Natural killer cell (primary cell): ENCODE measurements at regions not wholly inside any gene's neighbourhood (a gene's known extent, or its start where the extent isn't known, plus 50 kb on each side); places are given as distances from the start of the nearest gene placed in this dataset.

ENCODE experiments used
- ATAC-seq, 3 donors: fragments of 150-1000 bp in 2 of 3; fragments of 200-7000 bp in 1 of 3; cut with Tn5 transposase; 1 replicate in 1 of 3; 2 replicates in 2 of 3; pipeline ENCODE4 v1.10.0; 2021; ENCODE audit warnings: mild to moderate bottlenecking in 2 of 3, moderate library complexity in 2 of 3
- DNase-seq, 2 donors: peaks; one replicate each; pipeline versions ENCODE4 v3.0.0 to v3.0.0-alpha.2; 2013 to 2021; ENCODE audit warnings: mixed read lengths in 1 of 2
- H3K27ac ChIP-seq: one replicate; pipeline ENCODE4 v1.5.1; 2013; ENCODE audit warnings: mild to moderate bottlenecking, low read length
- H3K27me3 ChIP-seq: one replicate; pipeline ENCODE4 v1.6.1; 2013; ENCODE audit warnings: low read length; ENCODE audit not compliant: control insufficient read depth, insufficient read depth
- H3K36me3 ChIP-seq: one replicate; pipeline ENCODE4 v1.6.1; 2013; ENCODE audit warnings: low read length; ENCODE audit not compliant: control insufficient read depth, insufficient read depth
- H3K4me1 ChIP-seq: one replicate; pipeline ENCODE4 v1.6.1; 2013; ENCODE audit warnings: low read length; ENCODE audit not compliant: control insufficient read depth, insufficient read depth
- H3K4me3 ChIP-seq: one replicate; pipeline ENCODE4 v1.5.1; 2013; ENCODE audit warnings: low read length
- H3K9me3 ChIP-seq: one replicate; pipeline ENCODE4 v1.6.1; 2013; ENCODE audit warnings: low read length; ENCODE audit not compliant: control insufficient read depth, insufficient read depth
- H3K27ac Mint-ChIP-seq, 2 donors: one replicate each; pipeline ENCODE4 v1.8.0; 2022; ENCODE audit warnings: mild to moderate bottlenecking in 2 of 2, mixed read lengths in 2 of 2, moderate library complexity in 1 of 2
- H3K27me3 Mint-ChIP-seq, 2 donors: one replicate each; pipeline ENCODE4 v1.8.0; 2022; ENCODE audit warnings: low read depth in 2 of 2, mixed read lengths in 2 of 2
- H3K36me3 Mint-ChIP-seq: one replicate; pipeline ENCODE4 v1.8.0; 2022; ENCODE audit warnings: mixed read lengths
- H3K4me1 Mint-ChIP-seq, 2 donors: one replicate each; pipeline ENCODE4 v1.8.0; 2022; ENCODE audit warnings: mixed read lengths in 2 of 2
- H3K4me3 Mint-ChIP-seq: one replicate; pipeline ENCODE4 v1.8.0; 2022; ENCODE audit warnings: mild to moderate bottlenecking, moderate library complexity, mixed read lengths
- H3K9me3 Mint-ChIP-seq, 2 donors: one replicate each; pipeline ENCODE4 v1.8.0; 2022; ENCODE audit warnings: mixed read lengths in 2 of 2
- WGBS: methylation state at CpG from one replicate; pipeline ENCODE4 v1.1.7; 2013; ENCODE audit warnings: missing lambda C conversion rate; ENCODE audit not compliant: insufficient coverage; 5-methylcytosine and 5-hydroxymethylcytosine counted together
- intact Hi-C: fragments of 100-400 bp; cut with micrococcal nuclease; formaldehyde crosslinking; loops from one replicate; pipeline ENCODE4 v1.14.2; 2022
- TF ChIP-seq, protein P1 (sequence below): fragments of 200-600 bp; IDR thresholded peaks from one replicate; pipeline ENCODE4 v1.8.0; 2022; ENCODE audit warnings: antibody characterized with exemption

DNA sequence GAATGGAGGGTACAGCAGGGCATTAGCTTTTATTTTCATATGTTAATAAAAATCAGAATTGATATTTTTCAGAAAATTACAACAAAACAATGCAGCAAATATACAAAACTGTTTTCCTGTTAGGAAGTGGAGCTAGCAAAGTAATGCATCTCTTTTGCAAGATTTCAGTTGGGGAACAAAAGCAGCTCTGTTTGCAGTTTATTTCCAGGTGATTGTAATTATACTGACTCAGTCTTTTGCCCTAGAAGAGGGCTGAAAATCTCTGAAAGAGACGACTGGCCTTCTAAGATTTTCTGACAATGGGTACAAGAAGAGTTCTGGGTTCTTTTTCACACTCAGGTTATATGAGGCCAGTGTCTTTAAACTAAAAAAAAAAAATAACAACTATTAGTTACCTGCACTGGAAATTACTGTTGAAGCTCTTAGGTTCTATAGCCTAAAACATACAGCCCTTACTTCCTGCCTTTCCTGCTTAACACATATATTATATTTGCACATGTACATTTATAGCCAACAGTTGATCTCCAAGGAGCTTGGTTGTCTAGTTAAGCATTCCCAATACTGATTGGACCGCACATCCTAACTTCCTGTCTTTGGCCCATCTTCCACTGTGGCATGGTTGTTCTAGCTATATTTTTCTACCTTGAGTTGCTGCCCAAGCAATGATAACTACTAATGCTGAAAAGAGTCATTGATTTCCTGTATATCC, 199.1 kb upstream of the KRR1 start:
- DNase-seq (no peak), ATAC-seq (no peak)
- intact Hi-C loops, result no loop called here
- Mint-ChIP-seq H3K4me3 (no peak overlapping the region), H3K36me3 (no peaks in the 10 kb centered on the region), H3K4me1 (no peaks in the 10 kb centered on the region), H3K9me3 (no peaks in the 10 kb centered on the region), H3K27me3 (peaks cover 5 to 11% of the 10 kb centered on the region in 2 donors), H3K27ac (no peak overlapping the region)
- no peak overlapping the region for H3K27ac ChIP-seq
- H3K9me3 ChIP-seq, result no peaks in the 10 kb centered on the region
- H3K27me3 ChIP-seq, result no peaks in the 10 kb centered on the region
- WGBS, result 50% methylated on average over 2 of the region's 2 CpGs
- TF ChIP-seq, protein P1, sequence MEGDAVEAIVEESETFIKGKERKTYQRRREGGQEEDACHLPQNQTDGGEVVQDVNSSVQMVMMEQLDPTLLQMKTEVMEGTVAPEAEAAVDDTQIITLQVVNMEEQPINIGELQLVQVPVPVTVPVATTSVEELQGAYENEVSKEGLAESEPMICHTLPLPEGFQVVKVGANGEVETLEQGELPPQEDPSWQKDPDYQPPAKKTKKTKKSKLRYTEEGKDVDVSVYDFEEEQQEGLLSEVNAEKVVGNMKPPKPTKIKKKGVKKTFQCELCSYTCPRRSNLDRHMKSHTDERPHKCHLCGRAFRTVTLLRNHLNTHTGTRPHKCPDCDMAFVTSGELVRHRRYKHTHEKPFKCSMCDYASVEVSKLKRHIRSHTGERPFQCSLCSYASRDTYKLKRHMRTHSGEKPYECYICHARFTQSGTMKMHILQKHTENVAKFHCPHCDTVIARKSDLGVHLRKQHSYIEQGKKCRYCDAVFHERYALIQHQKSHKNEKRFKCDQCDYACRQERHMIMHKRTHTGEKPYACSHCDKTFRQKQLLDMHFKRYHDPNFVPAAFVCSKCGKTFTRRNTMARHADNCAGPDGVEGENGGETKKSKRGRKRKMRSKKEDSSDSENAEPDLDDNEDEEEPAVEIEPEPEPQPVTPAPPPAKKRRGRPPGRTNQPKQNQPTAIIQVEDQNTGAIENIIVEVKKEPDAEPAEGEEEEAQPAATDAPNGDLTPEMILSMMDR, result no peak
- no peaks in the 10 kb centered on the region for H3K36me3 ChIP-seq
- H3K4me1 ChIP-seq, result no peaks in the 10 kb centered on the region
- no peak overlapping the region for H3K4me3 ChIP-seq

DNA sequence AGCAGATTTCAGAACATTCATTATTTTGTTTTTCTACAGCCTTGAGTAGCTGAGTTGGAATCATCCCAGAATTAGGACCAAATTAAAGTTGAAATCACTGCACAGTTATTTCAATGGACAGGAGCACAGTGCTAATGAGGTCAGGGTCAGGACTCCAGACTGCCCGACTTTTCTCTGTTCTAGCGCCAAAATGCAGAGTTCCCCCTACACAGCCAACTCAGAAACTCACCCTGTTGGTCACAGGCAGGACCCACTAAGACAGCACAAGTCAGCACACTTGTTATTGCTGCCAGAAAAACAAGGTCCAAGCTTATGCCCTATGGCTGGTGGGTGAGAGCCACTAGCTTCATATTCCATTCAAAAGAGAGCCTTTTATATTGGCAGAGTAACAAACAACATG, 198.1 kb upstream of the KRR1 start:
- H3K27ac Mint-ChIP-seq, result no peak overlapping the region
- H3K27ac ChIP-seq, result no peak overlapping the region
- H3K36me3 ChIP-seq, result no peaks in the 10 kb centered on the region
- H3K4me1 Mint-ChIP-seq, result no peaks in the 10 kb centered on the region
- TF ChIP-seq, protein P1, result no peak
- H3K36me3 Mint-ChIP-seq, result no peaks in the 10 kb centered on the region
- intact Hi-C loops, result no loop called here
- WGBS, result 100% methylated on average over 2 of the region's 2 CpGs
- no peaks in the 10 kb centered on the region for H3K9me3 ChIP-seq
- H3K4me3 Mint-ChIP-seq, result no peak overlapping the region
- ATAC-seq, result no peak
- no peaks in the 10 kb centered on the region for H3K9me3 Mint-ChIP-seq
- no peaks in the 10 kb centered on the region for H3K4me1 ChIP-seq
- DNase-seq, result no peak
- no peaks in the 10 kb centered on the region for H3K27me3 ChIP-seq
- no peak overlapping the region for H3K4me3 ChIP-seq
- peaks cover 3 to 11% of the 10 kb centered on the region in 2 donors for H3K27me3 Mint-ChIP-seq

DNA sequence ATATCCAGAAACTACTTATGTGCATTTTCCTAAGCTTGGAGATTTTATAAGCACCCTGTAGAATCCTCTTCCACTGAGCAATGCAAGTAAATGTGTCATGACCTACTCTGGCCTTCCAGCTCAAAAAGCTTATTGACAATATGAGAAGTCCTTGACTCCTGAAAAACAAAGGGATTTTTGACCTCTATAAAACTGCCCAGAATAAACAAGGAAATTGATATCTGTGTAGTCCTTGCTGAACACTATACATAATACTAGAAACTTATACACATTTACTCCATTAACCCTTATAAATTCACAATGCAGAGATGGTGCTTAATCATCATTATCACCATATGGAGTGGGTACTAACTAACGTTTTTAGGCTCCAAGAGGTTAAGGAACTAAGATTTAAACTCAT, 197.4 kb upstream of the KRR1 start:
- Histone ChIP-seq H3K9me3 (no peaks in the 10 kb centered on the region), H3K27me3 (no peaks in the 10 kb centered on the region), H3K36me3 (no peaks in the 10 kb centered on the region), H3K4me3 (no peak overlapping the region), H3K27ac (no peak overlapping the region), H3K4me1 (no peaks in the 10 kb centered on the region)
- no peaks in the 10 kb centered on the region for H3K4me1 Mint-ChIP-seq
- H3K4me3 Mint-ChIP-seq, result no peak overlapping the region
- H3K27ac Mint-ChIP-seq, result no peak overlapping the region
- TF ChIP-seq, protein P1, result no peak
- peaks cover 3 to 5% of the 10 kb centered on the region in 2 donors for H3K27me3 Mint-ChIP-seq
- DNase-seq, result no peak
- no peaks in the 10 kb centered on the region for H3K9me3 Mint-ChIP-seq
- intact Hi-C loops, result no loop called here
- no peak for ATAC-seq
- H3K36me3 Mint-ChIP-seq, result no peaks in the 10 kb centered on the region
- WGBS, result 50% methylated on average over 1 of the region's 1 CpG

DNA sequence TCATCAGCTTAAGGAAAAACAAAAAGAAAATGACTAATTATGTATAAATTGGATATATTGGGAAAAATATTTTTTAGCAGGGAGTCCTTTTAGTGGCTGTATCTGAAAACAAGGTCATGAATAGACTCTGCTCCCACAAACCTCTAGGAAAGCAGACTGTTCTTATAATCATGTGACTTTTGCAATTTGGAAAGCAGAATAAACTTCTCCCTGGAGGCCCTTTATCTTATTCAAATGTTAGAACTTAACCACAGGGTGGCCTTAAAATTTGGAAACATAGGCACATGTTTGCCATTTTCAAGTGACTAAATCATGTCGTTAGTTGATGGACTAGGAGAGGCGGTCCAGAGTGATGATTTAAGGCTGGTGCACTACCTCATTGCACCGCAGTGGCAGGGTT, 196.6 kb upstream of the KRR1 start:
- intact Hi-C loops, result no loop called here
- DNase-seq, result no peak
- ATAC-seq, result no peak
- H3K27me3 ChIP-seq, result no peaks in the 10 kb centered on the region
- TF ChIP-seq, protein P1, result no peak
- Mint-ChIP-seq H3K4me1 (no peaks in the 10 kb centered on the region), H3K27ac (no peak overlapping the region), H3K27me3 (peaks cover 0 to 3% of the 10 kb centered on the region in 2 donors), H3K36me3 (no peaks in the 10 kb centered on the region), H3K4me3 (no peak overlapping the region), H3K9me3 (no peaks in the 10 kb centered on the region)
- no peaks in the 10 kb centered on the region for H3K9me3 ChIP-seq
- 96% methylated on average over 3 of the region's 3 CpGs for WGBS
- H3K4me3 ChIP-seq, result no peak overlapping the region
- H3K36me3 ChIP-seq, result no peaks in the 10 kb centered on the region
- no peak overlapping the region for H3K27ac ChIP-seq
- no peaks in the 10 kb centered on the region for H3K4me1 ChIP-seq
